Body of pancreas (tissue), 4 donors: ENCODE measurements at regions not wholly inside any gene's neighbourhood (a gene's known extent, or its start where the extent isn't known, plus 50 kb on each side); places are given as distances from the start of the nearest gene placed in this dataset.

Source experiments
- CTCF ChIP-seq, 7 experiments: fragments of 450-650 bp in 4 of 7; fragments of 200-600 bp in 3 of 7; sonication (generic) in 3 of 7; IDR thresholded peaks; one replicate each; pipeline ENCODE4 v1.5.1; 2016 to 2019; ENCODE audit warnings: antibody characterized with exemption in 7 of 7
- POLR2A ChIP-seq, 3 donors: fragments of 450-650 bp; IDR thresholded peaks; one replicate each; pipeline ENCODE4 v1.6.1; 2016; ENCODE audit warnings: antibody characterized with exemption in 3 of 3, mild to moderate bottlenecking in 2 of 3

GRCh38 chr4:63528256-63528991 is 880.8 kb downstream of the TECRL start:
- TF ChIP-seq POLR2A (IDR thresholded peaks at IDR 0.05) (no peak), CTCF (IDR thresholded peaks at IDR 0.05) (no peak)
